T-helper 2 cell (primary cell): ENCODE measurements at regions not wholly inside any gene's neighbourhood (a gene's known extent, or its start where the extent isn't known, plus 50 kb on each side); places are given as distances from the start of the nearest gene placed in this dataset.

Experiments used
- DNase-seq, 5 experiments: peaks; one replicate each; pipeline versions ENCODE4 v3.0.0 to v3.0.0-alpha.2; 2012 to 2022

DNA sequence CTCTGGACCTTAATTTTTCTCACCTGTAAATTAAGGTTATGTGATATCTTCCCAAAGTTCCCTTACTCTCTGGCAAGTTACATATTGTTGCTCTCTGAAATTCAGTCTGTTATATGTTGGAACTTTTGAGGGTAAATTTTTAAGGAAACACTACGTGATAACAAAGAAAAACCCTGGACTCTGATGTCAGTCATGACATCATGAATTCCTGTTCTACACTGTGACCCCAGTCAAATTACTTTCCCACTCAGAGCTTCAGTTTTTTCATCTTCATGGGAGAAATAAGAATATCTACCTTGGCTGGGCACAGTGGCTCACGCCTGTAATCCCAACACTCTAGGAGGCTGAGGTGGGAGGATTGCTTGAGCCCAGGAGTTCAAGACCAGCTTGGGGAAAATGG lies 164.6 kb upstream of the RALGAPA2 start:
- DNase-seq = no peak

GRCh38 chr20:20875716-20876115 lies 163.3 kb upstream of the RALGAPA2 start:
- no peak for DNase-seq

- no peak for DNase-seq
Observed at GRCh38 chr20:20872428-20872827, 160.0 kb upstream of the RALGAPA2 start.

- DNase-seq = no peak
Observed at GRCh38 chr20:20869161-20869775, 156.8 kb upstream of the RALGAPA2 start.

- no peak for DNase-seq
Observed at GRCh38 chr20:20864351-20865096, 152.1 kb upstream of the RALGAPA2 start.

DNA sequence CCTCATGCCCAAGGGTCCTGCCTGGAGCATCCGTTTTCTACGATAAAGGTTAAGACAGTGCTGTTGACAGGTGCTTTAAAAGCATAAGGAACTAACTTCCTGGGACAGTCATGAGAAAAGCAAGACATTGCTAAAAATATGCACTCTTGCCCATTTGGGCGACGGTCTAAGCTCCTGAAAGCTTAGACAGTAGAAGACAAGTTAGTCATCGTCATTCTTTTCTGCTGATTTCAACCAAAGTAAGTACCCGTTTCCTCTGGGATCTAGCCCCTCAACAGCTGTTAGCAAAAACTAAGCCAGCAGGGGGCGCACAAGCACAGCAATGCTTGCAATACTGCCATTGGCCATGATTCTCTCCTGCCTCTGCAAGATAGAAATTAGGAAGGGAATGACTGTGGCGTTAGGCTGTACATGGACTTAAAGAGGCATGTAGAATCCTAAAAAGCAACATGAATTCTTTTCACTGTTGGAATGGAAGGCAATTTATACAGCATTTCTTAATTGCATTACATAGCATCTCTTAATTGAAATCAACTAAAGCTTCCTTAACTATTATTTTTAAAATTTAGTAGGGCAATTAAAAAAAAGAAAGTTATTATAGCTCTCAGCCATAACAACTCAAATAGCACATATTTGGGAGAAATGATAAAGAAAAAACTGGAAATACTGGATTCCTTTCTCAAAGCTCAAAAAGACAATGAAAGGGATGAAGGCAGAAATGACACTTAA lies 147.8 kb upstream of the RALGAPA2 start:
- DNase-seq = peak; percentile 31 to 80 (median 65)

DNA sequence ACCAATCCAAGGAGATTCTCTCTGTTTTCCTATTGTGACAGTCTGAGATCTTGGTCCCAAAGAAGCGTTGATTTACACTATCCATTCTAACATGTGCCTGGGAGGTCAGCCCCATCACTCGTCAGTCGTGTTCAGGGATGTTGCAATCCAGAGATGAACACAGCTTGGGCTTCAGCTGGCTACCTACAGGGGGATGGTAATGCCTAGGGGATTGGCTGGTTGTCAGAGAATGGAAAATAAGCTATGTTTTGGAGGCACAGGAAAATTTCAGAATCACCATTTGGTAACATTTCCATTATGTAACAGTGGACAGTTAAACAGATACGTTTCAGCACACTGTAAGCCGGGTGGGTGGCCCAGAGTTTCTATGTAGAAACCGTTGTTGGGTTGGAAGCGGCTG lies 147.1 kb upstream of the RALGAPA2 start:
- no peak for DNase-seq

DNA sequence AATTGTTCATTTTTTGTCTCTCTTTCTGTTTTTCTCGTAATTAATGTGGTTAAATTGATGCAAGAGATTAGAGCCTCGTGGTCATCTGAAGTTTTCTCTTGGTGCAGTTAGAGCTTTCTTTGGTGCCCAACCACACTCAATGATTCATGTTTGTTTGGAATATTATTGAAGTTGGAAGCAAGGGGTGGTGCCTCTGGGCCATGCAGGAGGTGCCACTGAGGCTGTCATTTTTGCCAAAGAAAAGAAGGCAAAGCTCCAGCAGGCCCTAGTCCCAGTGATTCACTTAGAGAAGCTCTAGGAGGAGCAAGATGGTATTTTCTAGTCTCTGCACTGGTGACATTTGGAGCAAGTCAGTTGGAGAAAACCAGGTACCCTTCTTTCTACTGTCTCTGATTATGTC lies 144.5 kb upstream of the RALGAPA2 start:
- no peak for DNase-seq

DNA sequence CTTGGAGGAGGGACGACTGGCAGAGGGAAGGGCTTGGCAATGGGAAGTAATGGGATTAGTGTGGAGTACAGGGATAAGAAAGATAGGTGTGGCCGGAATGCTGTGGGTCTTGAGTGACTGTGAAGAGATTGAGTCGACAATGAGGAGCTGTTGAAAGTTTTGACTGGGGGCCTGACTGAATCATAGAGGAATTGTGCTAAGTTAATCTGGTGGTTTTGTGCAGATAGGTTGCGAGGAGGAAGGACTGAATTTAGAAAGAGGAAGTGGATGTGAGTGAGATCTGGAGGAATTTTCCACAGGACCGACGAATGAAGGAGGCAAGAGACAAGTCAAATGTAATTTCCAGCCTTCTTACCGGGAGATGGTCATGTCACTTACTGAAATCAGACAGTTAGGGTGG lies 143.9 kb upstream of the RALGAPA2 start:
- DNase-seq = no peak

DNA sequence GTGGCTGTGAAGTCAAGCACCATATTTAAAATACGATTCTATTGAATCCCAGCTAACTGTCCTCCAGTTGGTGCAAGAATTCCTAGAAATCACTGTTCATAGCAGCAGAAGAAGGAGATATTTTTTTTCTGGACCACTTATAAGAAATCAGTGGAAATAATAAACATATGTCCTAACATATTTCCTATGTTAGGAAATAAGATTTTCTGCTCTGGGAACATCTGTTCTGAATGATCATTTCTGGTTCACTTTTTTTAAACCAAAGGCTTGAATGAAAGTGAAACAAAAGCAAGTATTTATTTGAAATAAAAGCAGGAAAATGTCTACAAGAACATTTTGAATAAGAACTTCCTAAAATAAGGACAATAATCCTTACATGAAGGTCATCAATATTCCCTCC lies 138.9 kb upstream of the RALGAPA2 start:
- no peak for DNase-seq

DNA sequence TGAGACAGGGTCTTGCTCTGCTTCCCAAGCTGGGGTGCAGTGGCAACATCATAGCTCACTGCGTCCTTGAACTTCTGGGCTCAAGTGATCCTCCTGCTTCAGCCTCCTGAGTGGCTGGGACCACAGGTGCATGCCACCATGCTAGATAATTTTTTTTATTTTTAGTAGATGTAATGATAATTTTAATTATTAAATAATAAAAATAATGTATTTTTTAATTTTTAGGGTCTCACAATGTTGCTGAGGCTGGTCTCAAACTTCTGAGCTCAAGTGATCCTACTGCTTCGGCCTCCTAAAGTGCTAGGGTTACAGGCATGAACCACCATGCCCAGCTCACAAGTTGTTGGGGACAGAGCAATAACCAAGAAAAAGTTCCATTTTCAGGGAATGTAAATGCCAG lies 138.0 kb upstream of the RALGAPA2 start:
- no peak for DNase-seq

GRCh38 chr20:20849161-20849560 lies 136.7 kb upstream of the RALGAPA2 start:
- no peak for DNase-seq

DNA sequence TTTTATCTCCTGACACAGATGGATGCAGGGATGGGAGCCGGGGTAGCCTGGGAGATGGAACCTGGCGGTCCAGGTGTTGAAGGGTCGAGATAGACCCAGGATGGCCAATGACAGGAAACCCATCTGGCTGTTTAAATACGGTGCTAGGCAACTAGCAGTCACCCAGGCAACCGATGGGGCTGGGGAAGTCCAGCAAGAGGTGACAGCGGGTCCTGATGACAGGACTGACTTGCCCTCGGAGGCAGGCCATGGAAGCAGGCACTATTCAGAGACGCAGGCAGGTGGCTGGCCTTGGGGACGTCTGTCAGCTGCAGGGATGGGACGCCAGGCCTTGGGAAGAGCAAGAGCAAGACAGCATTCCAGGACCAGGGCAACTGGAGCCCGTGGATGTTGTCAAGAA lies 135.4 kb upstream of the RALGAPA2 start:
- DNase-seq = no peak

DNA sequence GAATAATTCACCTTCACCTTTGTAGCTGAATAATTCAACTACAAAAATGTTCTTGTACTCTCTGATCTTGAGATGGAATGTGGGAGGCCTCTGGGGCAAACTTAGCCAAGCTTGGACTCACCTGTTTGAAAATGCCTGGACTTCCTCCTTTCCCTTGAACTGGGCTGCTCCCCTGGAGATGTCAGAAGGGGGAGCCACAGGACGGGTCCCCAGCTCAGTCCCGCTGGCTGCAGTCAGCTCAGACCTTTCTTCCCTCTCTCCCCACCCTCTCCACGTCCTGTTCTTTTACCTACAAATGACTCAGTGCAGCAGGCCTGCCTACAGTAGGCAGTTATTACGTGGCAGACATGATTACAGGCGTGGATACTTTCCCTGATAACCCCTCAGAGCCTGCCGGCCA lies 131.5 kb upstream of the RALGAPA2 start:
- no peak for DNase-seq

DNA sequence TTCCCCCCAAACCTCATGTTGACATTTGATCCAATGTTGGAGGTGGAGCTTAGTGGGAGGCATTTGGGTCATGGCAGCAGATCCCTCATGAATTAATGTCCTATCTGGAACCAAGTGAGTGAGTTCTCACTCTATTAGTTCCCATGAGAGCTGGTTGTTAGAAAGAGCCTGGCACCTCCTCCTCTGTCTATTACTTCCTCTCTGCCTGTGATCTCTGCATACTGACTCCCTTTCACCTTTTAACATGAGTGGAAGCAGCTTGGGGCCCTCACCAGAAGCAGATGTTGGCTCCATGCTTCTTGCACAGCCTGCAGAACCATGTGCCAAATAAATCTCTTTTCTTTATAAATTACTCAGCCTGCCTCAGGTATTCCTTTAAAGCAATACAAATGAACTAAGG lies 127.3 kb upstream of the RALGAPA2 start:
- no peak for DNase-seq

DNA sequence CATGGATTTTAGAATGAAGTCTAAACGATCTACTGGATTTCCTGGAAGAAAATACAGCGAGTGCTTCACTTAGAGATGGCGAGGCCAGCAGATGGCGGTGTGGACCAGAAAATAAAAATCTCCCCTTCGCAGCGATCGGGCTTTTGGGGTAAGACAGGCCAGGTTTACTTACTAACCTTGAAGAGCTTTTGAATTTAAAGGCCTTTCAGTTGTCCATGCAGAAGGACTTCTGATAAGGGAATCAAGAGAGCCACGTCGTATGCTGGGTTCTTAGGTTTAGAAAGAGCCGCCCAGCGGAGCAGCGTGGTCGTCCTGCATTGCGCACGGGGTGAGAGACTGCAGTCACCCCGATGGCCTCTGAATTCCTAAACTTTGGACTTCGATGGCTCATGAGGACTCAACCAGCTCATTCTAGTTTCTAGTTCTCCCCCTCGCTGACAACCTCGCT lies 125.2 kb upstream of the RALGAPA2 start:
- DNase-seq = peak in 1 of 5 experiments; percentile 20

GRCh38 chr20:20836836-20837235 lies 124.4 kb upstream of the RALGAPA2 start:
- DNase-seq = no peak

GRCh38 chr20:20835897-20836296 lies 123.5 kb upstream of the RALGAPA2 start:
- DNase-seq = no peak

- no peak for DNase-seq
Observed at GRCh38 chr20:20834008-20834407, 121.6 kb upstream of the RALGAPA2 start.

- DNase-seq = no peak
Observed at GRCh38 chr20:20832715-20833114, 120.3 kb upstream of the RALGAPA2 start.

- DNase-seq = no peak
Observed at GRCh38 chr20:20831794-20832193, 119.3 kb upstream of the RALGAPA2 start.

GRCh38 chr20:20829681-20830080 lies 117.2 kb upstream of the RALGAPA2 start:
- no peak for DNase-seq

- DNase-seq = no peak
Observed at GRCh38 chr20:20827992-20828597, 115.7 kb upstream of the RALGAPA2 start.
